ENCODE measurements at regions not wholly inside any gene's neighbourhood (a gene's known extent, or its start where the extent isn't known, plus 50 kb on each side); places are given as distances from the start of the nearest gene placed in this dataset.

- TF ChIP-seq EZH2phosphoT487 (IDR thresholded peaks at IDR 0.05; ENCODE audit: low read depth): no peak
- TF ChIP-seq CTCF (IDR thresholded peaks at IDR 0.05; ENCODE audit: low read depth, low read length): no peak
Observed at GRCh38 chr17:52995147-52995546, 827.6 kb upstream of the KIF2B start.
